ENCODE measurements at regions not wholly inside any gene's neighbourhood (a gene's known extent, or its start where the extent isn't known, plus 50 kb on each side); places are given as distances from the start of the nearest gene placed in this dataset.

GRCh38 chr1:60589046-60589748, 493.2 kb upstream of the NFIA start:
- ChIA-PET CTCF (no interaction called here), POLR2A (no interaction called here)
- DNase-seq (ENCODE audit: extremely low spot score) = no peak
- TF ChIP-seq, protein P1, sequence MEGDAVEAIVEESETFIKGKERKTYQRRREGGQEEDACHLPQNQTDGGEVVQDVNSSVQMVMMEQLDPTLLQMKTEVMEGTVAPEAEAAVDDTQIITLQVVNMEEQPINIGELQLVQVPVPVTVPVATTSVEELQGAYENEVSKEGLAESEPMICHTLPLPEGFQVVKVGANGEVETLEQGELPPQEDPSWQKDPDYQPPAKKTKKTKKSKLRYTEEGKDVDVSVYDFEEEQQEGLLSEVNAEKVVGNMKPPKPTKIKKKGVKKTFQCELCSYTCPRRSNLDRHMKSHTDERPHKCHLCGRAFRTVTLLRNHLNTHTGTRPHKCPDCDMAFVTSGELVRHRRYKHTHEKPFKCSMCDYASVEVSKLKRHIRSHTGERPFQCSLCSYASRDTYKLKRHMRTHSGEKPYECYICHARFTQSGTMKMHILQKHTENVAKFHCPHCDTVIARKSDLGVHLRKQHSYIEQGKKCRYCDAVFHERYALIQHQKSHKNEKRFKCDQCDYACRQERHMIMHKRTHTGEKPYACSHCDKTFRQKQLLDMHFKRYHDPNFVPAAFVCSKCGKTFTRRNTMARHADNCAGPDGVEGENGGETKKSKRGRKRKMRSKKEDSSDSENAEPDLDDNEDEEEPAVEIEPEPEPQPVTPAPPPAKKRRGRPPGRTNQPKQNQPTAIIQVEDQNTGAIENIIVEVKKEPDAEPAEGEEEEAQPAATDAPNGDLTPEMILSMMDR (IDR thresholded peaks at IDR 0.05; ENCODE audit: control extremely low read depth, extremely low read depth, low read depth, missing control alignments) = no peak

DNA sequence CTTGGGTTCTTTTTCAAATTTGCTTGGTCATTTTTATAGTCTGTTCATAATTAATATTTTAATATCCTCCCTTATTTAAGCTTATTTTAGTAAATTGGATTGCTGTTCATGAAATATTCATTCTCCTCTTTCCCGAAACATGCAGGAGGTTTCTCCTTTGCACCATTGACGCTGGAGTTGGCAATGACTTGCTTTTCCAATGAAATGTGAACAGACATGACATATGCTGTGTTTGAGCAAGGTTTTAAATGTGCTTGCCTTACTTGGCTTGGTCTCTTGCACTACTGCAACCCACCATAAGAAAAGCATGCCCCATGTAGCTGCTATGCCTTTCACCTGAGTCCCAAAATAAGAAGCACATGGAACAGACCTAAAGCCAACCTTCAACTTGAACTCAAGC, 498.0 kb upstream of the NFIA start:
- CTCF ChIA-PET = interaction anchor here (1.0 to 1.3 kb wide), 2 partner anchors 12 to 13 kb away, joined by 3 to 4 read pairs; no protein-coding TSS in a partner anchor
- no peak for DNase-seq (ENCODE audit: extremely low spot score)
- POLR2A ChIA-PET = no interaction called here
- TF ChIP-seq, protein P1 (IDR thresholded peaks at IDR 0.05; ENCODE audit: control extremely low read depth, extremely low read depth, low read depth, missing control alignments) = no peak

DNA sequence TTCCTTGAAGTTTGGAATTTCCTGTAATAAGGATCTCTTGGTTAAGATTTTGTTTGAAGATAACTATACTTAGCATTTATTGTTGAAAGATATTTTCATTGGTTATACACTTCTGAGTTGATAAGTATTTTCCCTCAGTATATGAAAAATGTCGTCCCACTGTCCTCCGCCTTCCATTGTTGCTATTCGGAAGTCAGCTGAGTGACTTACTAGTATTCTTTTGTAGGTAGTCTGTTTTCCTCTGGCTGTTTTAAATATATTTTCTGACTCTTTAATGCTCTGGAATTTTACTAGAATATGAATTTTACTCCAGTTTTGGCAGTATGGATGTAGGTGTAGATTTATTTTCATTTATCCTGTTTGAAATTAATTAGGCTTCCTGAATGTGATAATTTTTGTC, 498.7 kb upstream of the NFIA start:
- ChIA-PET CTCF (interaction anchor here (1.0 to 1.3 kb wide), 2 partner anchors 12 to 13 kb away, joined by 3 to 4 read pairs; no protein-coding TSS in a partner anchor), POLR2A (no interaction called here)
- TF ChIP-seq, protein P1 (IDR thresholded peaks at IDR 0.05; ENCODE audit: control extremely low read depth, extremely low read depth, low read depth, missing control alignments) = no peak
- DNase-seq (ENCODE audit: extremely low spot score) = no peak

GRCh38 chr1:60581455-60582220, 500.7 kb upstream of the NFIA start:
- ChIA-PET CTCF (interaction anchor here (0.9 to 1.3 kb wide), 2 partner anchors 11 kb away, joined by 3 read pairs; no protein-coding TSS in a partner anchor), POLR2A (no interaction called here)
- DNase-seq (ENCODE audit: extremely low spot score) = no peak
- TF ChIP-seq, protein P1 (IDR thresholded peaks at IDR 0.05; ENCODE audit: control extremely low read depth, extremely low read depth, low read depth, missing control alignments) = no peak

- POLR2A ChIA-PET = no interaction called here
- TF ChIP-seq, protein P1 (IDR thresholded peaks at IDR 0.05; ENCODE audit: control extremely low read depth, extremely low read depth, low read depth, missing control alignments) = no peak
- no peak for DNase-seq (ENCODE audit: extremely low spot score)
- CTCF ChIA-PET = no interaction called here
Observed at GRCh38 chr1:60577029-60577428, 503.5 kb upstream of the C1orf87 start.

GRCh38 chr1:60575326-60575977, 501.9 kb upstream of the C1orf87 start:
- TF ChIP-seq, protein P1 (IDR thresholded peaks at IDR 0.05; ENCODE audit: control extremely low read depth, extremely low read depth, low read depth, missing control alignments) = no peak
- DNase-seq (ENCODE audit: extremely low spot score) = no peak
- POLR2A ChIA-PET = no interaction called here
- CTCF ChIA-PET = no interaction called here
